ENCODE measurements at regions not wholly inside any gene's neighbourhood (a gene's known extent, or its start where the extent isn't known, plus 50 kb on each side); places are given as distances from the start of the nearest gene placed in this dataset.

DNA sequence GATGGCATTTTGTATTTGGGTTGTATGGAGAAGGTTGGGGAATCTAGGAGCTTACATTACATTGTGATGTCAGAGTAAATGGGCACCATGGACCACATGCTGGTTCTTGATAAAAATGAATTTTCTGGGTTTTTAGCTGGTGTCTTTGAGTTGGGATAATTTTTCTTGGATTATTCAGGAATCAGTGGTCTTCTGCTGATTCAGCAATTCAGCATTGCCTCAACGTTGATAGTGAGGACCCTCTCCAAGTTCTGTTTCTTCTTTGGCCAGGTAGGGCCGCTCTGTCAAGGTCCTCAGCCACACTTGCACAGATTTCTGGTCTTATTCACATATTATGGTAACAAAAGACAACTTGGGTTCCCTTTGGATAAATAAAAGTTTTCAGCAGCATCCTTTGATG lies 312.0 kb upstream of the TPK1 start:
- H3K79me2 ChIP-seq (ENCODE audit: insufficient read depth, low read length): no peaks in the 10 kb centered on the region
- DNase-seq (ENCODE audit: insufficient read length, low spot score, missing footprints): no peak
- H3K4me3 ChIP-seq (ENCODE audit: insufficient read depth, low read length): no peak overlapping the region
- H3K27me3 ChIP-seq (ENCODE audit: insufficient read depth, low read length): no peaks in the 10 kb centered on the region
- no peak overlapping the region for H3K27ac ChIP-seq (ENCODE audit: low read depth, low read length)
- TF ChIP-seq, protein P1, sequence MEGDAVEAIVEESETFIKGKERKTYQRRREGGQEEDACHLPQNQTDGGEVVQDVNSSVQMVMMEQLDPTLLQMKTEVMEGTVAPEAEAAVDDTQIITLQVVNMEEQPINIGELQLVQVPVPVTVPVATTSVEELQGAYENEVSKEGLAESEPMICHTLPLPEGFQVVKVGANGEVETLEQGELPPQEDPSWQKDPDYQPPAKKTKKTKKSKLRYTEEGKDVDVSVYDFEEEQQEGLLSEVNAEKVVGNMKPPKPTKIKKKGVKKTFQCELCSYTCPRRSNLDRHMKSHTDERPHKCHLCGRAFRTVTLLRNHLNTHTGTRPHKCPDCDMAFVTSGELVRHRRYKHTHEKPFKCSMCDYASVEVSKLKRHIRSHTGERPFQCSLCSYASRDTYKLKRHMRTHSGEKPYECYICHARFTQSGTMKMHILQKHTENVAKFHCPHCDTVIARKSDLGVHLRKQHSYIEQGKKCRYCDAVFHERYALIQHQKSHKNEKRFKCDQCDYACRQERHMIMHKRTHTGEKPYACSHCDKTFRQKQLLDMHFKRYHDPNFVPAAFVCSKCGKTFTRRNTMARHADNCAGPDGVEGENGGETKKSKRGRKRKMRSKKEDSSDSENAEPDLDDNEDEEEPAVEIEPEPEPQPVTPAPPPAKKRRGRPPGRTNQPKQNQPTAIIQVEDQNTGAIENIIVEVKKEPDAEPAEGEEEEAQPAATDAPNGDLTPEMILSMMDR (IDR thresholded peaks at IDR 0.05; ENCODE audit: extremely low read depth, low read depth, low read length): no peak
- no peaks in the 10 kb centered on the region for H4K20me1 ChIP-seq (ENCODE audit: insufficient read depth, low read length)
- H3K4me1 ChIP-seq (ENCODE audit: insufficient read depth, low read length): no peaks in the 10 kb centered on the region
- no peaks in the 10 kb centered on the region for H3K9me3 ChIP-seq (ENCODE audit: low read depth, low read length)
- H3K4me2 ChIP-seq (ENCODE audit: insufficient read depth, low read length): no peak overlapping the region
- no peaks in the 10 kb centered on the region for H3K36me3 ChIP-seq (ENCODE audit: insufficient read depth, low read length)
- H2AFZ ChIP-seq (ENCODE audit: low read length): no peak overlapping the region

DNA sequence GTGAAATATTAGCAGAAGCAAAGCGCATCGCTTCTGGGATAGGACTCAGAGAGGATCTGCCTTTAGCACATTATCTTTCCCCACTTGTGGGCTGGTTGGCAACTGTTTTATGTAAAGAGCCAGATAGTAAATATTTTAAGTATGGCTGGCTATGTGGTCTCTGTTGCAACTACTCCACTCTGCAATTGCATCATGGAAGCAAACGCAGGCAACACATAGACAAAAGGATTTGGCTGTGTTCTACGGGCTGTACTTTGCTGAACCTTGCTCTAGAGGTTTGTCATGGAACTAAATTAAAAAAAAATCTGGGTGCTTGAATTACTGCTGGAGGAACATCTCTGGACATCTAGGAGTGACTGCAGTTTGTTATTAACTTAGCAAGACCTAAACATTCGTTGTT lies 307.8 kb upstream of the TPK1 start:
- no peaks in the 10 kb centered on the region for H3K79me2 ChIP-seq (ENCODE audit: insufficient read depth, low read length)
- no peaks in the 10 kb centered on the region for H3K27me3 ChIP-seq (ENCODE audit: insufficient read depth, low read length)
- no peak overlapping the region for H3K4me2 ChIP-seq (ENCODE audit: insufficient read depth, low read length)
- H3K36me3 ChIP-seq (ENCODE audit: insufficient read depth, low read length): no peaks in the 10 kb centered on the region
- no peaks in the 10 kb centered on the region for H4K20me1 ChIP-seq (ENCODE audit: insufficient read depth, low read length)
- no peak overlapping the region for H3K27ac ChIP-seq (ENCODE audit: low read depth, low read length)
- TF ChIP-seq, protein P1 (IDR thresholded peaks at IDR 0.05; ENCODE audit: extremely low read depth, low read depth, low read length): no peak
- no peak for DNase-seq (ENCODE audit: insufficient read length, low spot score, missing footprints)
- H3K4me3 ChIP-seq (ENCODE audit: insufficient read depth, low read length): no peak overlapping the region
- no peaks in the 10 kb centered on the region for H3K4me1 ChIP-seq (ENCODE audit: insufficient read depth, low read length)
- H3K9me3 ChIP-seq (ENCODE audit: low read depth, low read length): no peaks in the 10 kb centered on the region
- H2AFZ ChIP-seq (ENCODE audit: low read length): no peak overlapping the region

DNA sequence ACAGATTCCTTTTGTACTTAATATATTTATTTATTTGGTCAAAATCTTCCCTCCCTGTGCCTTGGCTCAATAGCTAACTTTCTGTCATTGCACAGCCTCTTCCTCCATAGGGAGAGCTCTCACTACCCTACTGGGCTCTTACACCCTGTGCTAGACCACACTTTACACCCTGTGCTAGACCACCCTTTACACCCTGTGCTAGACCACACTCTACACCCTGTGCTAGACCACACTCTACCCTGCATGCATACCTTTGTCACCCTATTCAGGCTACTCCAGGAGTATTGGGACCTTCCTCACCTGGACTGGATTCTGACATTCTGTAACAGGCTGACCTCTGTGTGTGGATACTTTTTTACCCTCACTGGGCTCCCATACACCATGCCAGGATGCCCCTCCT lies 298.5 kb upstream of the TPK1 start:
- Histone ChIP-seq H3K27me3 (ENCODE audit: insufficient read depth, low read length) (no peaks in the 10 kb centered on the region), H2AFZ (ENCODE audit: low read length) (no peak overlapping the region), H3K79me2 (ENCODE audit: insufficient read depth, low read length) (no peaks in the 10 kb centered on the region), H4K20me1 (ENCODE audit: insufficient read depth, low read length) (no peaks in the 10 kb centered on the region), H3K9me3 (ENCODE audit: low read depth, low read length) (peaks cover 5% of the 10 kb centered on the region), H3K36me3 (ENCODE audit: insufficient read depth, low read length) (no peaks in the 10 kb centered on the region), H3K4me3 (ENCODE audit: insufficient read depth, low read length) (no peak overlapping the region), H3K4me2 (ENCODE audit: insufficient read depth, low read length) (no peak overlapping the region), H3K4me1 (ENCODE audit: insufficient read depth, low read length) (no peaks in the 10 kb centered on the region), H3K27ac (ENCODE audit: low read depth, low read length) (no peak overlapping the region)
- DNase-seq (ENCODE audit: insufficient read length, low spot score, missing footprints): no peak
- TF ChIP-seq, protein P1 (IDR thresholded peaks at IDR 0.05; ENCODE audit: extremely low read depth, low read depth, low read length): no peak

DNA sequence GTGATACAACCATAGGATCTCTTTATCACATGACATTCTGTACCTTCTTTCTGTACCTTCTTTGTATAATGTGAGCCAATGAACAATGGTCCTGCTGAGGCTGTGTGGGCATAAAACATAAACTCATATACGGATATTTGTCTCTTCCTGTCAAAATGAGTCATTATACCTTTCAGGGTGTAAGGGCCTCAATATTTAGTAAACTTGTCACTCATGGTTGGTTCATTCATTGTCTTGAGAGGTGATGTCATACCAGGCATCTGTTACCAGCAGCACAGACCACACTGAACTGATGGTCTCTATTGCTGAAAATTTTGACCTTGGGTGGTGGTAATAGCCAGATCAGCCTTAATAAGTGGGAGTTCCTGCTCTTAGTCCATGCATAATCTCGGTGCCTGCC lies 287.6 kb upstream of the TPK1 start:
- Histone ChIP-seq H3K4me3 (ENCODE audit: insufficient read depth, low read length) (no peak overlapping the region), H3K9me3 (ENCODE audit: low read depth, low read length) (peaks cover 3% of the 10 kb centered on the region), H3K4me1 (ENCODE audit: insufficient read depth, low read length) (no peaks in the 10 kb centered on the region), H4K20me1 (ENCODE audit: insufficient read depth, low read length) (no peaks in the 10 kb centered on the region), H3K36me3 (ENCODE audit: insufficient read depth, low read length) (no peaks in the 10 kb centered on the region), H2AFZ (ENCODE audit: low read length) (no peak overlapping the region), H3K27me3 (ENCODE audit: insufficient read depth, low read length) (no peaks in the 10 kb centered on the region), H3K4me2 (ENCODE audit: insufficient read depth, low read length) (no peak overlapping the region), H3K79me2 (ENCODE audit: insufficient read depth, low read length) (no peaks in the 10 kb centered on the region), H3K27ac (ENCODE audit: low read depth, low read length) (no peak overlapping the region)
- TF ChIP-seq, protein P1 (IDR thresholded peaks at IDR 0.05; ENCODE audit: extremely low read depth, low read depth, low read length): no peak
- DNase-seq (ENCODE audit: insufficient read length, low spot score, missing footprints): no peak

All from osteoblast (primary cell).